ENCODE measurements at regions not wholly inside any gene's neighbourhood (a gene's known extent, or its start where the extent isn't known, plus 50 kb on each side); places are given as distances from the start of the nearest gene placed in this dataset.
"Not testable (repeated sequence)": the region's sequence is repeated elsewhere in the genome, so short reads cannot be mapped to it uniquely, and the experiment has no call there.

DNA sequence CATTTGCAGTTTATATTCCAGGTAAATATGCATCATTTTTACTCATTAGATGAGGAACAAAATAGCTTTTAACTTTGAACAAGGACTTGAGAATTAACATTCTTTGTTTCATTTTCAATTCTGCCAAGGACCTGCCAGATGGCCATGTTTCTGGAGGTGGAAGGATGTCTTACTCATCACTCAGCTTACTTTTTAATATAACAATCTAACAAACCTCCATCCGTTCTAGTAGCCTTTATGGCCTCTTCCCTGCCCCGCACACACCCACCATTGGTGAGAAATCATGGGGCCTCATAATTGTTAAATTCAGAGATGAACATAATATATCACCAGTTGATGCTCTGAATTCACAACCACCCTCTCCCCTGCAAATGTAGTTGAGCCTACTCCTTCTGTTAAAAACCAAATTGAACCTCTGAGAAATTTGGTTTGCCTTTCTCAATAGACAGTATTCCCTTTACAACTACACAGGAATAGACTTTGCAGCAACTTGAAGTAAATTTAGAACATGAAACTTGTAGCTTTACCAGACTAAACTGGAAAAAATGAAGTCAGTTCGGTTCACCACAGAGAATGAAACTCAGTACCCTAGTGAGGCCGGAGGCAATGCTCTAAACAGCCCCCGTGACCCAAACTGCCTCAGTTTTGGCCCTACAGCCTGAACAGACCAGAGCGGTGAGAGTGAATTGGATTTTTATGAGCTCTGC, 50.1 kb upstream of the ACSL4 start:
- no peak overlapping the region for H3K4me3 ChIP-seq
- TF ChIP-seq, protein P1, sequence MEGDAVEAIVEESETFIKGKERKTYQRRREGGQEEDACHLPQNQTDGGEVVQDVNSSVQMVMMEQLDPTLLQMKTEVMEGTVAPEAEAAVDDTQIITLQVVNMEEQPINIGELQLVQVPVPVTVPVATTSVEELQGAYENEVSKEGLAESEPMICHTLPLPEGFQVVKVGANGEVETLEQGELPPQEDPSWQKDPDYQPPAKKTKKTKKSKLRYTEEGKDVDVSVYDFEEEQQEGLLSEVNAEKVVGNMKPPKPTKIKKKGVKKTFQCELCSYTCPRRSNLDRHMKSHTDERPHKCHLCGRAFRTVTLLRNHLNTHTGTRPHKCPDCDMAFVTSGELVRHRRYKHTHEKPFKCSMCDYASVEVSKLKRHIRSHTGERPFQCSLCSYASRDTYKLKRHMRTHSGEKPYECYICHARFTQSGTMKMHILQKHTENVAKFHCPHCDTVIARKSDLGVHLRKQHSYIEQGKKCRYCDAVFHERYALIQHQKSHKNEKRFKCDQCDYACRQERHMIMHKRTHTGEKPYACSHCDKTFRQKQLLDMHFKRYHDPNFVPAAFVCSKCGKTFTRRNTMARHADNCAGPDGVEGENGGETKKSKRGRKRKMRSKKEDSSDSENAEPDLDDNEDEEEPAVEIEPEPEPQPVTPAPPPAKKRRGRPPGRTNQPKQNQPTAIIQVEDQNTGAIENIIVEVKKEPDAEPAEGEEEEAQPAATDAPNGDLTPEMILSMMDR (IDR thresholded peaks at IDR 0.05; ENCODE audit: low read depth, low read length) = no peak
- no peak overlapping the region for H3K27ac ChIP-seq
- no peaks in the 10 kb centered on the region for H3K4me1 ChIP-seq (ENCODE audit: low read depth)
- H3K36me3 ChIP-seq = no peaks in the 10 kb centered on the region
- no peaks in the 10 kb centered on the region for H3K27me3 ChIP-seq
- no peak for DNase-seq (ENCODE audit: low read depth in 1 of 2, low spot score in 1 of 2)
- H3K9me3 ChIP-seq (ENCODE audit: low read depth) = no peaks in the 10 kb centered on the region

DNA sequence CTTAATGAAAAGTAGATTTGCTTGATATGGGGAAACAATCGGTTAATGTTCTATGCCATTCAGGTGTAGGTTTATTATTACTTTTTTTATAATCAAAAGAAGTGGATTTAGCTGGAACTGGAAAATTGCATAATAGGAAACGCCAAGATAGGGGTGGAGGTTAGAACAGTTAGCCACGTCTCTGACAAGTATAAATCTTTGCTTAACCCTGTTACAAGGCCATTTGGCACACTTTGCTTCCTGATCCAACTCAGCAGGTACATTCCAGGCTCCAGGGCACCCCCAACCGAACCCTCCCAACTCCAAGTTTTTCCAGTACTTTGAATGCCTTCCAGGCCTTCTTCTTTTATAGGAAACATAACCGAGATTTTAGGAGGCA, 50.6 kb upstream of the ACSL4 start:
- no peak overlapping the region for H3K4me3 ChIP-seq
- TF ChIP-seq, protein P1 (IDR thresholded peaks at IDR 0.05; ENCODE audit: low read depth, low read length) = no peak

DNA sequence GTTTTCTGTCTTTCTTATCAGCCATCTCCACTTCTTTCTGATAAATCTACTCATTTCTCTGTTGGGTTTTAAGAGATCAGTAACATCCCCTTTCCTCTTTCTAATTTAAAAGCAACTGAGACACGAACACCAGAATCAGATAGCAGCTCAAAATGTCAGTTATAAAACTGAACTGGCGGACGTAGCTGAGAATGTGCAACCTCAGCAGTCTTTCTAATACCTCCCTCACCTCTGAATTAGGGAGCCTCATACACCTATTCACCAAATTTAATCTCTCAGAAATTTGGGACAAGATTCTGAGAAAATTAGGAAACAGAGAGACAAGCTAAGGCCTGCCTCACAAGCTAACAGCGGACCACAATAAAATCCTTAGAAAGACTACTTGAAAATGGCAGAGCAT, 52.0 kb upstream of the ACSL4 start:
- Histone ChIP-seq H3K36me3 (no peaks in the 10 kb centered on the region), H3K9me3 (ENCODE audit: low read depth) (no peaks in the 10 kb centered on the region), H3K4me3 (no peak overlapping the region), H3K4me1 (ENCODE audit: low read depth) (no peaks in the 10 kb centered on the region), H3K27ac (no peak overlapping the region), H3K27me3 (no peaks in the 10 kb centered on the region)
- no peak for DNase-seq (ENCODE audit: low read depth in 1 of 2, low spot score in 1 of 2)
- TF ChIP-seq, protein P1 (IDR thresholded peaks at IDR 0.05; ENCODE audit: low read depth, low read length) = no peak

More for the DNA sequence above, 50.6 kb upstream of the ACSL4 start:
- Histone ChIP-seq H3K36me3 (no peaks in the 10 kb centered on the region), H3K9me3 (ENCODE audit: low read depth) (no peaks in the 10 kb centered on the region), H3K27me3 (no peaks in the 10 kb centered on the region), H3K4me1 (ENCODE audit: low read depth) (no peaks in the 10 kb centered on the region), H3K27ac (no peak overlapping the region)
- peak in 1 of 2 donors; percentile 44 for DNase-seq (ENCODE audit: low read depth in 1 of 2, low spot score in 1 of 2)

DNA sequence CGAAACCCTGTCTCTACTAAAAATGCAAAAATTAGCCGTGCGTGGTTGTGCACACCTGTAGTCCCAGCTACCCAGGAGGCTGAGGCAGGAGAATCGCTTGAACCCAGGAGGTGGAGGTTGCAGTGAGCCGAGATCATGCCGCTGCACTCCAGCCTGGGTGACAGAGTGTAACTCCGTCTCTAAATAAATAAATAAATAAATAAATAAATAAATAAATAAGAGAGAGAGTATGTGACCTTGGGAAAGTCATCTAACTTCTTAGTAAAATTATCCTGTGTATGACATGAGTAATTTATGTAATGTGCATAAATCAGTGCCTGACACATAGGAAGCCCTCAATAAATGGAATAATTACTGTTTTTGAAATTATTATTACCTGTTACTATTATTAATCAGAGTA, 57.5 kb upstream of the ACSL4 start:
- H3K4me1 ChIP-seq (ENCODE audit: low read depth); H3K27ac ChIP-seq; H3K9me3 ChIP-seq (ENCODE audit: low read depth); H3K4me3 ChIP-seq; DNase-seq (ENCODE audit: low read depth in 1 of 2, low spot score in 1 of 2); H3K27me3 ChIP-seq; H3K36me3 ChIP-seq: not testable (repeated sequence)

DNA sequence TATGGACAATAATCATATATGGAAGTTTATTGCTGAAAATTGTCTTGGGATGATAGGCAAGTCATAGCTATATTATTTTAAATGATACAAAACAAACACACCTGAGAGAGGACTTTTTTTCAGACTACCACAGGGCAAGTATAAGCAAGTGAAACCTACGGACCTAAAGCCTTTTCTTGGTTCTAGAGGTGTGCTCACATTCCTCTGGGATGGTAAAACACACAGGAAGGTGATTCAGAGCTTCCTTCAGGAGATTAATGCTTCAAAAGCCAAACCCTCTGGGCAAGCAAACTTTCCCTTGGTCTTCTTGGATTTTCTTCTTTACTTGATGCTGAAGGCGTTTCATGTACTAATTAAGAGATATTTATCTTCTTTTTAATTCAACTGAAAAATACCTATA, 60.1 kb upstream of the ACSL4 start:
- H3K4me1 ChIP-seq (ENCODE audit: low read depth) = no peaks in the 10 kb centered on the region
- H3K4me3 ChIP-seq = no peak overlapping the region
- DNase-seq (ENCODE audit: low read depth in 1 of 2, low spot score in 1 of 2) = no peak
- TF ChIP-seq, protein P1 (IDR thresholded peaks at IDR 0.05; ENCODE audit: low read depth, low read length) = no peak
- no peak overlapping the region for H3K27ac ChIP-seq
- H3K9me3 ChIP-seq (ENCODE audit: low read depth) = no peaks in the 10 kb centered on the region
- no peaks in the 10 kb centered on the region for H3K27me3 ChIP-seq
- H3K36me3 ChIP-seq = no peaks in the 10 kb centered on the region

DNA sequence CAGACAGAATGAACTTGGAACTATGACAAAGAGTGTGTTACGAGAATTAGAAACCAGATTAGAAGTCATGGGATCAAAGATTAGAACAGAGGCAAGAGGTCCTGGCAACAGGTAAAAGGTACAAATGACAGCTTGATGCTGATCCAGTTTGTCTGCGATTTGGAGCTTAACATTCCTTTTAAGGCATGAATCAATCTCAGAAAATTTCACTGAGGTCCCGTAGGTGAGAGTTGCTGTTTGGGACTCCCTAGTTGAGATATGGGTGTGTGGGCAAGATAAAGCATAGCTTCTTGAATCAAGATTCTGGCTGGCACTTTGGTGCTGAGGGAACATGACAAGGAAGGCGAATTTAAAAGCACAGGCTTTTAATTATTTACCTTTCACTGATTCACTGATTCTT, 62.6 kb upstream of the ACSL4 start:
- Histone ChIP-seq H3K4me1 (ENCODE audit: low read depth) (no peaks in the 10 kb centered on the region), H3K27me3 (no peaks in the 10 kb centered on the region), H3K4me3 (no peak overlapping the region), H3K27ac (no peak overlapping the region), H3K9me3 (ENCODE audit: low read depth) (no peaks in the 10 kb centered on the region), H3K36me3 (no peaks in the 10 kb centered on the region)
- TF ChIP-seq, protein P1 (IDR thresholded peaks at IDR 0.05; ENCODE audit: low read depth, low read length) = no peak
- DNase-seq (ENCODE audit: low read depth in 1 of 2, low spot score in 1 of 2) = no peak
